GM18498 (cell line): ENCODE measurements at regions not wholly inside any gene's neighbourhood (a gene's known extent, or its start where the extent isn't known, plus 50 kb on each side); places are given as distances from the start of the nearest gene placed in this dataset.

Source experiments
- ATAC-seq: cut with Tn5 transposase; IDR thresholded peaks from one replicate; pipeline ENCODE4 v1.9.1; 2021; ENCODE audit warnings: mild to moderate bottlenecking, moderate library complexity; ENCODE audit not compliant: unreplicated experiment

DNA sequence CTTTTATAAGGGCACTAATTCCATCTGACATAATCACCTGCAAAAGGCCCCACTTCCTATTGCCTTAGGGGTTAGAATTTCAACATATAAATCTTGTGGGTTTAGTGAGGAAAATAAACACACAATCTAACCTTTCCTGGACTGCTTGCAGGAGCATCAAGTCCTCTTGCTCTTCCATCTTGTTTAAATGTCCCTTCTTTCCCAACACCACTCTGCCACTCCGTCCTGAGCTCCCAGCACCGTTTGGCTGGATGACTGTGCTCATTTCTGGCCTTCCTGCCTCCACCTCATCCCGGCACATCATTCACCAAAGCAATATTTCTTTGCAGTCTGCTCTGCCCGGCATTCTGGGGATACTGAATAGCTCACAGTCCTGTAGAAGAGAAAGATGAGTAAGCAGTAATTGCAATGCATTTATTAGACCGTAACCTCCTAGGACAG lies 247.8 kb downstream of the BCL2 start:
- no peak for ATAC-seq

DNA sequence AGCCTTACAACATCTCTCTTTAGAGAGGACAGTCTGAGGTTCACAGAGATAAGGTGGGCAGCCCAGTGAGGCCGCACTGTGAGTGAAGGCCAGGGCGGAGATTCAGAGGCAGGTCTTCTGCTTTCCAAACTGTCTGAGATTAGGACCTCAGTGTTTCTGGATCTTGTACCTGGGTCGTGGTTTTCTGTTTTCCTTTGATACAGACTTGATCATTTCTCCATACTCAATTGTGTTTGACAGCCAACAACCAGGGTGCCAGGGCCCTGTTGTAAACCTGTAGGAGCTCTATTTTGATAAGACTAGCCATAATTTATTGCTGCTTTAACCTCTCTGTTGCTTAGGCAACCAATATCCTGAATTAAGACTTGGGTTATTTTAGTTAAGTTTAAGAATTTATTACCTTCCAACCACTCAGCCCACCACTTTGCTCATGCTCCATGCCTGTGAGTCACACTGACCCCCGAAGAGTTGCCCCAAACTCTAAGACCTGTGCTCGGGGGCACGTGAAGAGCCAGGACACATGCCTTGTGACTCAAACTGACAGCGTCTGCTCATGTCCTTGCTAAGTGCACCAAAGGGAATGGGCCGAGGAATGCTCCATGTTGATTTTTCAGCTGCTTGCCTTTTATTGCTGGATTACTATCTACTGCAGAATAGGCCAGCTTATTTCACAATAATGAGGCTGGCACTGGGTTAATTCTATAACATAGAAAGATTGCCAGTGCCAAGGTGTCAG lies 248.6 kb downstream of the BCL2 start:
- no peak for ATAC-seq

- no peak for ATAC-seq
Observed at GRCh38 chr18:63069496-63069895, 250.1 kb downstream of the BCL2 start.

GRCh38 chr18:63067939-63068338 lies 251.6 kb downstream of the BCL2 start:
- no peak for ATAC-seq

DNA sequence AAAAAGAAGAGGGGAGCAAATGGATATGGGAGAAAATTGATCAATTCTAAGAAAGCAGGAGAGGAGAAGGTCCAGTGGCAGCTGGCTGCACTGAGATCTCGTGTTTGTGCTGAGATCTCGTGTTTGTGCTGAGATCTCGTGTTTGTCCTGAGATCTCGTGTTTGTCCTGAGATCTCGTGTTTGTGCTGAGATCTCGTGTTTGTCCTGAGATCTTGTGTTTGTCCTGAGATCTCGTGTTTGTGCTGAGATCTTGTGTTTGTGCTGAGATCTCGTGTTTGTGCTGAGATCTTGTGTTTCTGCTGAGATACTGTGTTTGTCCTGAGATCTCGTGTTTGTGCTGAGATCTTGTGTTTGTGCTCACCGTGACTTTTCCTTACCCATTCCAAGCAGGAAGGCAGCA lies 254.4 kb downstream of the BCL2 start:
- ATAC-seq = no peak

DNA sequence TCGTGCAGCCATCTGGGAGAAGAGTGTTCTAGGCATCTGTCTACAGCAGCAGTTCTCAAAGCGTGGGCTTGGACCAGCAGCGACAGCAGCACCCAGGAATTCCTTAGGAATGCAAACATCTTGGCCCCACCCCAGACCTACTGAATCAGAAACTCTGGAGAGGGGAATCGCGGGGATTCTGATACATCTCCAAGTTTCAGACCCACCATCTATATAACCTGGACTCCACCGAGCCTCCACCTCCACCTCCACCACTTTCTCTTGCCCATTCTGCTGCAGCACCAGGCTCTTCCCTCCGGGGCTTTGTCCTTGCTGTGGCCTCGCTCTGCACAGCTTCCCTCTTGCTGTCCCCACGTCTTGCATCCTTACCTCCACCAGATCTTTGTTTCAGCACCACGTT lies 256.4 kb downstream of the BCL2 start:
- ATAC-seq = no peak

DNA sequence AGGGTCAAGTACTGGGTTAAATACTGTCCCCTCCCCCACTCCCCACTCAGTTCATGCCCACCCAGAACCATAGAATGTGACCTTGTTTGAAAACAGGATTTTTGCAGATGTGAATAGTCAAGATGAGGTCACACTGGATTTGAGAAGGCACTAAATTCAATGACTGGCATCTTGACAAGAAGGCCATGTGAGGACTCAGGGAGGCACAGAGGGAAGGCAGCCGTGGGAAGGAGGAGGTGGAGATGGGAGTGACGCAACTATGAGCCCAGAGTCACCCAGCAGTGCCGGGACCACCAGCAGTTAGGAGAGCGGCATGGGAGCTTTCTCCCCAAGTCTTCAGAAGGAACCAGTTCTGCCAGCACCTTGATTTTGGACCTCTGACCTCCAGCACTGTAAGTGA lies 257.3 kb downstream of the BCL2 start:
- ATAC-seq = no peak

- ATAC-seq = no peak
Observed at GRCh38 chr18:63061303-63061702, 258.3 kb downstream of the BCL2 start.

DNA sequence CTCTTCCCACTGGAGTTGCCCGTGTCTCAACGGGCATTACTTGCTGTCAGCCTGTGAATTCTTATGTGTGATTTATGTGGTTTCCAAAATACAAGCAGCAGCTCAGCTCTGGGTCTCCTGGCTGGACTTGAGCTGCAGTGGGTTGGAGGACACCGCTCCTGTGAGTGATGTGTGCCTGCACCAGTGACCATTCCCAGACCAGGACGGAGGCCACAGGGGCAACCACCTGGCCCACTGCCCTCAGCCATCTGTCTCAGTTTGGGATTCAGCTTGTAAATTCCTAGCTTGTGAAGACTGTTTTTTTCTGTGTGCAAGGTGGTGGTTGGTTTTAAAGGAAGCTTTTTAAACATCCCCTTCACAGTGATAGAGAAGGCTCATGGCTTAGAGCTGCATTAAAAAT lies 261.0 kb downstream of the BCL2 start:
- ATAC-seq = no peak

DNA sequence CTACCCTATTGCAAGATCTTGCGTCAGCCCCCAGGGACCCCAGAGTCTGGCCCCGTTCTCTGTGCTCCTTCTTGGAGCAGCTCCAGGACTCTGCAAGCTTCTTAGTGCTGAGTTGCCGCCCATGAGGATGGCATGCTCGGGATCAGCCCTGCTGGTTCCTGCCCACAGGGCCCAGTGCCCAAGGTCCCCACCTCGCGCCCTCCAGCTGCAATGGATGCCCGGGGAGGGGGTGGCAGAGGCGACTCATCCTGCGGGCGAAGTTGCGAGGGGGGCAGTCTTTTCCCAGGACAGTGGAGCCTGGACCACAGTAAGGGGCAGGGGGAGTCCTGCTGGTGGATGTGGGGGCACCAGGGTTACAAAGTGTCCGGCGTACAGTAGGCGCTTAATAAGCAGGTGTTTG lies 261.9 kb downstream of the BCL2 start:
- no peak for ATAC-seq

DNA sequence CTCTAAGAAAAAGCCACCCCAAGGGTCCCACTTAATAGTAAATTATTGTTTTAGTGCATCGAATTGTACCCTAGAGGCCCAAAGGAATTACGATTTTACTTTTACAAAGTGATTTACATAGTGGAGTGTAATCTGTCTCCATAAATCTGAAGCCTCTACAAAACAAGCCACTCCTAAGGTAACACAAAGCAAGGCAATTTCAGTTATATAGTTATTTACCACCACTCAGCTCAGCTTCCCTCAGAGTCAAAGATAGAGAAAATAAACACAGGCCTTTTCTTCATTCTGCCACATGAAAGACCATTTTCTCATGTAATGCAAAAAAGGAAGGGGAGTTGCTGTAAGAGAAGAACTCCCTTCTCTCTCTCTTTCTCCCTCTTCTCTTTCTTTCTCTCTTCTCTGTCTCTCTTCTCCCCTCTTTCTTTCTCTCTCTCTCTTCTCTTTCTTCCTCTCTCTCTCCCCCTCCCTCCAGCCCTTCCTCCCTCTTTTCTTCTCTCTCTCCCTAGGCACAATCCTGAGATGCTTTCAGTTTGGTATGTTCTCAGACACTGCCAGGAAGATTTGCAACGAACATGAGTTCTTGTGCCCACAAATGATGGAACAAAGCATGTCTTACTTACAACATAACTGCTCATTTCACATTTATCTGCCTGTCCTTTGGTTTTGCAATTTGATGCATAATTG lies 264.5 kb downstream of the BCL2 start:
- no peak for ATAC-seq

DNA sequence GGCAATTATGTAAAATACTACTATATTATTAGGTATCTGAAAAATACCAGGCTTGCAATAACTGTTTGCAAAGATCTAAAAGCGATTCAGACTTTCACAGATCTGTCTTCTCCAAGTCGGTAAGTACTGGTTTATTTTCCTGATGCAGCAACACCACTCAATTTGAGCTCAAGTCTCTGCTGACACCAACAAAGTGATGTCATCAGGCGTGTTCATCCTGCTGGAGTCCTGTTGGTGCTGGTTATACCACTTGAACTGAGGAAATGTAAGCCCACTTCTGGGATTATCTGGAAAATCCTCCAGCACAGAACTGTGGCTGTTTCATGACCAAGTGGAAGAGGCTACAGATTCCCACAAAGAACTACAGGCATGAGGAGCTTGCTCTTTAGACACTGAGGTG lies 267.6 kb downstream of the BCL2 start:
- no peak for ATAC-seq

GRCh38 chr18:63050667-63051395 lies 268.7 kb downstream of the BCL2 start:
- peak; percentile 80 for ATAC-seq

DNA sequence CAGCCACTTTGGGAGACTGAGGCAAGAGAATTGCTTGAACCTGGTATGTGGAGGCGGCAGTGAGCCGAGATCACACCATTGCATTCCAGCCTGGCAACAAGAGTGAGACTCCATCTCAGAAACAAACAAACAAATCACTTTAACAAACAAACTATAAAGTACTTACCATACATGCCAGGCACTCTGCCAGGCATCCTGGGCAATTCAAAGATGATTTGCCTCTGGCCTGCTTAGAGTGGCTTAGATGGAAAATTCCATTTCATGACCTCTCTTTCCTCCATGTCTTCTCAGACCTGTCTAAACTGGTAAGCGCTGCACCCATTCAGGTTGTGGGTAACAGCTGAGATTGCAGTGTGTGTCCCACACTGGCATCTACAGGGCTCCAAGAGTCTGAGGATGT lies 273.2 kb downstream of the BCL2 start:
- no peak for ATAC-seq

DNA sequence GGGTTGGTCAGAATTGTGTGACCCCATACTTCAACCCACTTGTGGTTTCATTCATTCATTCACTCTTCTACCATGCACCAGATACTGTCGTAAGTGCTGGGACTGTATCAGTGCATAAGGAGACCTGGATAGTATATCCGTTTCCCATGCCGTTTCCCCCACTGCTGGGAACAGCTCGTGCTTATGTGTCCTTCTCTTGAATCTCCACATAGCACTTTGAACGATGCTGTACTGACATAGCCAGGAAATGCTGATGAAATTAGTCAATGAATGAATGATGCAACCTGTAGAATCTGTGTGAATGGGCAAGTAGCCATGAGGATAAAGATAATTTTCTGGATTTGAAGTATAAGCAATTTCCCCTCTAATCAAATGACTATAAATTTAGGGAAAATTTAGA lies 276.1 kb downstream of the BCL2 start:
- ATAC-seq = no peak

DNA sequence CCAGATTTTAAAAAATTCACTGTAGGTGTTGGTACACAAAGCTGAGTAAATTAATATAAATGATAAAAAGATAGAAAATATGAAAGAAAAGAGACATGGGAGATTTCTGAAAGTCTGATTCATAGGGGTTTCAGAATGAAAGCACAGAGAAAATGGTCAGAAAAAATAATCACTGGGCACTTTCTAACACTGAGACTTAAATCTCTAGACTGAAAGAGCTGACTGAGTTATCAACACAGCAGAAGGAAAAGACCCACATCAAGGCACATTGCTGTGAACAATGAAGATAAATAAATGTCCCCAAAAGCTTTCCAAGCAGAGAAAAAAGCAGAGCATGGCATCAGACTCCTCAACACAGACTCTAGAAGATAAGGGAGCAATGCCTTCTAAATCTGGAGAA lies 277.2 kb downstream of the BCL2 start:
- no peak for ATAC-seq

- ATAC-seq = peak; percentile 59
Observed at GRCh38 chr18:63040788-63041410, 278.7 kb downstream of the BCL2 start.

- no peak for ATAC-seq
Observed at GRCh38 chr18:63037491-63037890, 282.1 kb downstream of the BCL2 start.

- ATAC-seq = no peak
Observed at GRCh38 chr18:63031375-63031774, 288.2 kb downstream of the BCL2 start.
